ENCODE measurements at regions not wholly inside any gene's neighbourhood (a gene's known extent, or its start where the extent isn't known, plus 50 kb on each side); places are given as distances from the start of the nearest gene placed in this dataset.

DNA sequence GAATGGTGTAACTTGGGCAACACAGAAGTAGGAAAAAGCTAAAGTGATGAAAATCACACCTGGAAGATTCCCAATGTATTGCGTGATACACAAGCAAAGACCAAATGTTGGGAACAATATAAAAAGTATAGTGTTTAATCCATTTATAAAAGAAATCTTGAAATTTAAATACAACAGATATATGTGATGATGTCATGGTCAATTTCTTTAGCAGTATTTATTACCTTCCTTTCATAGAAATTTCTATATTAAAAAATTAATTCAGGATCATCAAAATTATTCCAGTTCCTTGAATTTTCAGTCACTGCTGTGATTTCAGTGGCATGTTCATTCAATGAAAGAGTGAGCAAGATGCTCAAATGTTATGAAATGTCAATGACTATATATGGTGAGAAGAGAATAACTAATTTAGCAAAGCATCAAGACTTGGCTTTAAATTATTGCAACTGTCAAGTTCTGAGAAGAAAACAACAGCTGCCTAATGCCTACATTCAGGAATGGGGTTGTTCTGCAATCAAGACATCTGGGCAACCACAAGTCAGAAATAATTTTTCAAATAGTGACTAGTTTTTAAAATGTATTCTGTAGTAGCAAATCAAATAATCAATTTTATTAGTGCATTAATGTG lies 308.8 kb downstream of the SEMA3D start:
- TF ChIP-seq FOXA1 (IDR thresholded peaks at IDR 0.05) (no peak), ELF4 (IDR thresholded peaks at IDR 0.05) (no peak), L3MBTL2 (conservative IDR thresholded peaks at IDR 0.05) (no peak)

Data from HEK293T (cell line).